HG02938 (cell line): ENCODE measurements at regions not wholly inside any gene's neighbourhood (a gene's known extent, or its start where the extent isn't known, plus 50 kb on each side); places are given as distances from the start of the nearest gene placed in this dataset.

ENCODE experiments used
- ATAC-seq: cut with Tn5 transposase; IDR thresholded peaks from one replicate; pipeline ENCODE4 v1.9.1; 2021; ENCODE audit warnings: mild to moderate bottlenecking, moderate library complexity; ENCODE audit not compliant: unreplicated experiment

GRCh38 chr11:95451261-95451660, 220.3 kb upstream of the SESN3 start:
- ATAC-seq: no peak

GRCh38 chr11:95450547-95451123, 219.6 kb upstream of the SESN3 start:
- ATAC-seq: no peak

GRCh38 chr11:95445746-95446333, 214.8 kb upstream of the SESN3 start:
- ATAC-seq: no peak

- ATAC-seq: no peak
Observed at GRCh38 chr11:95444309-95445241, 213.6 kb upstream of the SESN3 start.

GRCh38 chr11:95443386-95443785, 212.4 kb upstream of the SESN3 start:
- ATAC-seq: peak; percentile 65

GRCh38 chr11:95442531-95443050, 211.6 kb upstream of the SESN3 start:
- ATAC-seq: no peak

GRCh38 chr11:95435628-95436353, 204.8 kb upstream of the SESN3 start:
- ATAC-seq: no peak

GRCh38 chr11:95435192-95435591, 204.2 kb upstream of the SESN3 start:
- ATAC-seq: no peak

GRCh38 chr11:95434489-95435057, 203.6 kb upstream of the SESN3 start:
- no peak for ATAC-seq

- ATAC-seq: no peak
Observed at GRCh38 chr11:95434009-95434408, 203.0 kb upstream of the SESN3 start.

- ATAC-seq: no peak
Observed at GRCh38 chr11:95432714-95433503, 201.9 kb upstream of the SESN3 start.

- no peak for ATAC-seq
Observed at GRCh38 chr11:95429376-95429907, 198.4 kb upstream of the SESN3 start.

GRCh38 chr11:95426823-95427462, 195.9 kb upstream of the SESN3 start:
- ATAC-seq: no peak

GRCh38 chr11:95419915-95420314, 188.9 kb upstream of the SESN3 start:
- ATAC-seq: no peak

GRCh38 chr11:95418916-95419315, 187.9 kb upstream of the SESN3 start:
- ATAC-seq: no peak

GRCh38 chr11:95417832-95418231, 186.8 kb upstream of the SESN3 start:
- ATAC-seq: no peak

GRCh38 chr11:95415837-95416304, 184.9 kb upstream of the SESN3 start:
- no peak for ATAC-seq

- ATAC-seq: no peak
Observed at GRCh38 chr11:95414217-95414616, 183.2 kb upstream of the SESN3 start.

GRCh38 chr11:95413761-95414160, 182.8 kb upstream of the SESN3 start:
- no peak for ATAC-seq
